ENCODE measurements at regions not wholly inside any gene's neighbourhood (a gene's known extent, or its start where the extent isn't known, plus 50 kb on each side); places are given as distances from the start of the nearest gene placed in this dataset.

DNA sequence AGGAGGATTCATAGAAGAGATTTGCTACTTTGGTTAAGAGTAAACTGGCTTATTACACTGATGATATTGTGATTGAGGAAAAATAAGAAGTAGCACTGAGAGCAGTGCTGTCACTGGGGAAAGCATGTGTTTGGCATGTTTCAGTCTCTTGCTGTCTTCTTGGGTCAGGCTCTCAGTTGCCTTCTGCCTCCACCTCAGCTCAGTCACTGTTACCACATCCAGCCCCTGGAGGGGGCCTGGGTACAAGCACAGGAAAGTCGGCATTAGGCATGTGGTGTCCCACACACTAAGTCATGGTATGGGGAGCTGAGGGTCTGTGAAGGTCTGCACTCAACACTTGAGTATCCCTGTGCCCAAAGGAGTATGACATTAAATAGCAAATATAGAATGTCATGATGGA, 958.3 kb upstream of the CDH9 start:
- TF ChIP-seq, protein P1, sequence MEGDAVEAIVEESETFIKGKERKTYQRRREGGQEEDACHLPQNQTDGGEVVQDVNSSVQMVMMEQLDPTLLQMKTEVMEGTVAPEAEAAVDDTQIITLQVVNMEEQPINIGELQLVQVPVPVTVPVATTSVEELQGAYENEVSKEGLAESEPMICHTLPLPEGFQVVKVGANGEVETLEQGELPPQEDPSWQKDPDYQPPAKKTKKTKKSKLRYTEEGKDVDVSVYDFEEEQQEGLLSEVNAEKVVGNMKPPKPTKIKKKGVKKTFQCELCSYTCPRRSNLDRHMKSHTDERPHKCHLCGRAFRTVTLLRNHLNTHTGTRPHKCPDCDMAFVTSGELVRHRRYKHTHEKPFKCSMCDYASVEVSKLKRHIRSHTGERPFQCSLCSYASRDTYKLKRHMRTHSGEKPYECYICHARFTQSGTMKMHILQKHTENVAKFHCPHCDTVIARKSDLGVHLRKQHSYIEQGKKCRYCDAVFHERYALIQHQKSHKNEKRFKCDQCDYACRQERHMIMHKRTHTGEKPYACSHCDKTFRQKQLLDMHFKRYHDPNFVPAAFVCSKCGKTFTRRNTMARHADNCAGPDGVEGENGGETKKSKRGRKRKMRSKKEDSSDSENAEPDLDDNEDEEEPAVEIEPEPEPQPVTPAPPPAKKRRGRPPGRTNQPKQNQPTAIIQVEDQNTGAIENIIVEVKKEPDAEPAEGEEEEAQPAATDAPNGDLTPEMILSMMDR (IDR thresholded peaks at IDR 0.05): no peak
- TF ChIP-seq POLR2A (IDR thresholded peaks at IDR 0.05): no peak

Data from ovary (tissue), 3 donors.